Loucy (cell line): ENCODE measurements at regions not wholly inside any gene's neighbourhood (a gene's known extent, or its start where the extent isn't known, plus 50 kb on each side); places are given as distances from the start of the nearest gene placed in this dataset.

ENCODE experiments used
- H2AFZ ChIP-seq: fragments of 200-600 bp; sonication (generic); 2 replicates; pipeline ENCODE4 v1.6.0; 2016; ENCODE audit warnings: antibody characterized with exemption, mild to moderate bottlenecking, low read length, moderate library complexity
- H3F3A ChIP-seq: fragments of 200-600 bp; 2 replicates; pipeline ENCODE4 v1.6.0; 2016; ENCODE audit warnings: antibody characterized with exemption, low read depth, mild to moderate bottlenecking
- H3K27me3 ChIP-seq: fragments of 200-600 bp; sonication (generic); 2 replicates; pipeline ENCODE4 v1.6.1; 2014; ENCODE audit warnings: low read length, mild to moderate bottlenecking; ENCODE audit not compliant: insufficient read depth, poor library complexity, severe bottlenecking
- H3K36me3 ChIP-seq: fragments of 200-600 bp; sonication (generic); 2 replicates; pipeline ENCODE4 v1.6.1; 2016; ENCODE audit warnings: low read length; ENCODE audit not compliant: insufficient read depth
- H3K4me1 ChIP-seq: fragments of 200-600 bp; sonication (generic); 2 replicates; pipeline ENCODE4 v1.5.1; 2014; ENCODE audit warnings: low read length, mild to moderate bottlenecking; ENCODE audit not compliant: insufficient read depth, poor library complexity, severe bottlenecking
- H3K4me2 ChIP-seq: fragments of 200-600 bp; sonication (generic); 2 replicates; pipeline ENCODE4 v1.6.0; 2014; ENCODE audit warnings: antibody characterized with exemption, low read length, low read depth, mild to moderate bottlenecking; ENCODE audit not compliant: poor library complexity, severe bottlenecking
- H3K4me3 ChIP-seq: fragments of 200-600 bp; sonication (generic); 2 replicates; pipeline ENCODE4 v1.5.1; 2014; ENCODE audit warnings: low read length, mild to moderate bottlenecking, mixed read lengths; ENCODE audit not compliant: poor library complexity, severe bottlenecking
- H3K79me2 ChIP-seq: fragments of 200-600 bp; sonication (generic); 2 replicates; pipeline ENCODE4 v1.6.1; 2014; ENCODE audit warnings: low read length; ENCODE audit not compliant: insufficient read depth
- H3K9ac ChIP-seq: fragments of 200-600 bp; sonication (generic); 2 replicates; pipeline ENCODE4 v1.6.0; 2014; ENCODE audit warnings: mild to moderate bottlenecking, low read depth, low read length, moderate library complexity; ENCODE audit not compliant: poor library complexity, severe bottlenecking
- H3K9me2 ChIP-seq: fragments of 200-600 bp; sonication (generic); replicated peaks from 2 replicates; pipeline ENCODE4 v1.6.1; 2016; ENCODE audit warnings: low read depth, low read length, mixed read lengths
- H3K9me3 ChIP-seq: fragments of 200-600 bp; sonication (generic); 2 replicates; pipeline ENCODE4 v1.6.1; 2014; ENCODE audit warnings: mild to moderate bottlenecking, antibody characterized with exemption, low read length, low read depth; ENCODE audit not compliant: insufficient read depth
- H4K20me1 ChIP-seq: fragments of 200-600 bp; sonication (generic); 2 replicates; pipeline ENCODE4 v1.6.0; 2014; ENCODE audit warnings: antibody characterized with exemption, low read length, mild to moderate bottlenecking; ENCODE audit not compliant: insufficient read depth, poor library complexity, severe bottlenecking
- EZH2phosphoT487 ChIP-seq: fragments of 200-600 bp; IDR thresholded peaks from 2 replicates; pipeline ENCODE4 v1.6.1; 2018; ENCODE audit warnings: antibody characterized with exemption, mild to moderate bottlenecking, moderate library complexity, borderline replicate concordance
- TF ChIP-seq, protein P1 (sequence below): fragments of 200-600 bp; sonication (generic); conservative IDR thresholded peaks from 2 replicates; pipeline ENCODE4 v1.5.1; 2014; ENCODE audit warnings: mild to moderate bottlenecking, antibody characterized with exemption, low read length

DNA sequence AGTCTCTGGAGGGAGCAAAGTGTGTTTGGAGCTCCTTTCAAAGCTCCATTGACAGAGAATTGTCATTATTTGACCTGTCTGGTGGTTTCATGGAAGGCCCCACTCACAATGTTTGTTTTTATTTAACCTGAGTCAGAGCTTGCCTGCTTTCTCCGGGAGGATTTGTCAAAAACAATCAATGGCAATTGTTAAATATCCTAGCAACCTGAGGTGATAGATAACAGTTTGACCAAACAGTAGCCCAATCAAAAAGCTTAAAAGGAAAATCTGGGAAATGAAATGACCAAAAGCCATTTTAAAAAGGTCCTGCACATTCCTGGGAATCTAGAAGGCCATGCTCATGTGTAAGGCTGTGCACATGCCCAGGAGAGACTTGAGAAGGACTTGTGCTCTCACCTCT lies 177.2 kb upstream of the POC5 start:
- Histone ChIP-seq H3K27me3 (no peaks in the 10 kb centered on the region), H2AFZ (no peak overlapping the region), H3K9me3 (no peaks in the 10 kb centered on the region), H4K20me1 (no peaks in the 10 kb centered on the region), H3K9ac (no peak overlapping the region), H3F3A (no peaks in the 10 kb centered on the region), H3K36me3 (no peaks in the 10 kb centered on the region), H3K4me3 (no peak overlapping the region), H3K9me2 (no peaks in the 10 kb centered on the region), H3K4me2 (no peak overlapping the region), H3K79me2 (no peaks in the 10 kb centered on the region), H3K4me1 (no peaks in the 10 kb centered on the region)
- TF ChIP-seq, protein P1, sequence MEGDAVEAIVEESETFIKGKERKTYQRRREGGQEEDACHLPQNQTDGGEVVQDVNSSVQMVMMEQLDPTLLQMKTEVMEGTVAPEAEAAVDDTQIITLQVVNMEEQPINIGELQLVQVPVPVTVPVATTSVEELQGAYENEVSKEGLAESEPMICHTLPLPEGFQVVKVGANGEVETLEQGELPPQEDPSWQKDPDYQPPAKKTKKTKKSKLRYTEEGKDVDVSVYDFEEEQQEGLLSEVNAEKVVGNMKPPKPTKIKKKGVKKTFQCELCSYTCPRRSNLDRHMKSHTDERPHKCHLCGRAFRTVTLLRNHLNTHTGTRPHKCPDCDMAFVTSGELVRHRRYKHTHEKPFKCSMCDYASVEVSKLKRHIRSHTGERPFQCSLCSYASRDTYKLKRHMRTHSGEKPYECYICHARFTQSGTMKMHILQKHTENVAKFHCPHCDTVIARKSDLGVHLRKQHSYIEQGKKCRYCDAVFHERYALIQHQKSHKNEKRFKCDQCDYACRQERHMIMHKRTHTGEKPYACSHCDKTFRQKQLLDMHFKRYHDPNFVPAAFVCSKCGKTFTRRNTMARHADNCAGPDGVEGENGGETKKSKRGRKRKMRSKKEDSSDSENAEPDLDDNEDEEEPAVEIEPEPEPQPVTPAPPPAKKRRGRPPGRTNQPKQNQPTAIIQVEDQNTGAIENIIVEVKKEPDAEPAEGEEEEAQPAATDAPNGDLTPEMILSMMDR: no peak

DNA sequence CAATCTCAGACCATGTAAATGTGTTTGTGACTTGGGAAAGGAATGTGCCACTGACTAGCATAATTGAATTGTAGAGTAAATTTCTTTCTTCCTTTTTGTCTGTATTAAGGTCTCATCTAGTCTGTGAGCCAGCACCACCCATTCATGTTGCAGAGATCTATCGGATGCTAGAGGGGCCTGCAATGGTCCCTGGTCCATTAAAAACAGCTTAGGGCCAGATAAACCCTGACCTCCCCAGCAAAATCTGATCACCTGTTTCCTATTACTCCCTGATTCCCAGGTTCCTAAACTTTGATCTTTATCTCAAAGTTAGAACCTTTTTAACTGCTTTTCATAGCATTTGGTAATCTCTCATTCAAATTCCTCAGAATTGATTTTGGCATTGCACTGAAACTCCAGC lies 174.5 kb upstream of the POC5 start:
- no peaks in the 10 kb centered on the region for H3K36me3 ChIP-seq
- no peak overlapping the region for H3K9ac ChIP-seq
- no peaks in the 10 kb centered on the region for H3K79me2 ChIP-seq

DNA sequence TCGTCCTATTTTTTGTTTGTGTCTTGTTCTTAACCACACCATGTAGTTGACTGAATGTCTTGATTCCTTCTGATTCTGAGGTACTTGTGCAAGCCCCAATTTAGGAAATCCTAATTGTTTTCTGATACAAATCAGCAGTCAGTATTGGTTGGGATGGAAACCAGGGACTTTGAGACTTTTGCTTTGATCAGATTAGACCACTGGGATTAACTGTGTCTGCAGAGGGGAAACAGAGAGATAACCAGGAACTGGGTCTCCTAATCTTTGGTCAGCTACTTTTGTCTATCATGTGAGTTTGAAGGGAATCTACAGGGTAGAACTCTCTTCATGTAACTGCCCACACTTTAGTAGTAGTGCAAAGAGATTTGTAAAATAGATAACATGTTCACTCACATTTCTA lies 173.8 kb upstream of the POC5 start:
- Histone ChIP-seq H3F3A (no peaks in the 10 kb centered on the region), H3K4me3 (no peak overlapping the region), H3K27me3 (no peaks in the 10 kb centered on the region), H3K9me2 (no peaks in the 10 kb centered on the region), H4K20me1 (no peaks in the 10 kb centered on the region), H3K4me1 (no peaks in the 10 kb centered on the region), H3K79me2 (no peaks in the 10 kb centered on the region), H3K4me2 (no peak overlapping the region), H3K36me3 (no peaks in the 10 kb centered on the region), H2AFZ (no peak overlapping the region), H3K9me3 (no peaks in the 10 kb centered on the region), H3K9ac (no peak overlapping the region)
- TF ChIP-seq, protein P1: no peak
- TF ChIP-seq EZH2phosphoT487: no peak

More for the DNA sequence above, 174.5 kb upstream of the POC5 start:
- no peaks in the 10 kb centered on the region for H3K9me3 ChIP-seq
- no peaks in the 10 kb centered on the region for H4K20me1 ChIP-seq
- no peaks in the 10 kb centered on the region for H3F3A ChIP-seq
- no peaks in the 10 kb centered on the region for H3K9me2 ChIP-seq
- H3K4me2 ChIP-seq: no peak overlapping the region
- TF ChIP-seq, protein P1: no peak
- no peaks in the 10 kb centered on the region for H3K4me1 ChIP-seq
- H3K27me3 ChIP-seq: no peaks in the 10 kb centered on the region
- no peak overlapping the region for H3K4me3 ChIP-seq
- H2AFZ ChIP-seq: no peak overlapping the region
